GM11168 (cell line): ENCODE measurements at regions not wholly inside any gene's neighbourhood (a gene's known extent, or its start where the extent isn't known, plus 50 kb on each side); places are given as distances from the start of the nearest gene placed in this dataset.

Experiments
- in situ Hi-C: fragments of 300-500 bp; cut with MboI; formaldehyde crosslinking; loops from one replicate; pipeline ENCODE4 v1.12.0; 2022; ENCODE audit warnings: low sequenced_read_pairs; ENCODE audit not compliant: unreplicated experiment

DNA sequence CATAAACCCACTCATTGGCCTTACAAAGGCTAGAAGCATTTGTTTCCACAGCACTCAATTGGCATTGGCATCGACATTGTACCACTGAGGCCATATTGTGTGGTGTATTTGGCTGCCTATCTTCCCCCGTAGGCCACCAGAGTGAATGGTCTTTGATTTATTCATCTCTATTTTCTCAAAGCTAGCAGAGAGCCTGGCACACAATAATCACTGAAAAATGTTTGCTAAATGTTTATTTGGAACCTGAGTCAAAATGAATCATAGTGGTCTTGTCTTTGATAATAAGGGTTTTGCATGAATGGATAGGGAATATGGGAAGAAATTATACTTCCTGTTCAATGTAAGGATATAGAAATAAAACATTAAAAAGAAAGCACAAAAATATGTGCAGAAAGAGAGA lies 107.3 kb upstream of the SLC8A1 start:
- in situ Hi-C loops: loop anchor here (10.0 kb wide), 1 partner anchor 634 kb away; no protein-coding TSS in a partner anchor

DNA sequence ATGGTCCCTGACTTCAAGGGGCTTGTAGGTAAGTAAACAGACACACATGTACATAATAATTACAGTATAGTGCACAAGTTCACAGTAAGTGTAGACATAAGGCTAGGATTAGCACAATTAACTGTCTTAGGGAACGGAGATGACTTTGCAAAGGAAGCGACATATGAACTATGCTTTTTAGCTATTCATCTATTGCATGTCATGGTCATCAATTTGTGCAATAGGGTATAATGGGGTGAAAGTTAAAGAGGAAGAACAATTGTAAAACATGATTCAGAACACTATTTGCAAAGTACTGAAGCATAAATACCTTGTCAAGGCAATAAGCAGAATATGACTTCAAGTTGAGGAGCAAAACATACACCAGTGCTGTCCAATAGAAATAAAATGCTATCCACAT lies 112.3 kb upstream of the SLC8A1 start:
- in situ Hi-C loops: no loop called here

DNA sequence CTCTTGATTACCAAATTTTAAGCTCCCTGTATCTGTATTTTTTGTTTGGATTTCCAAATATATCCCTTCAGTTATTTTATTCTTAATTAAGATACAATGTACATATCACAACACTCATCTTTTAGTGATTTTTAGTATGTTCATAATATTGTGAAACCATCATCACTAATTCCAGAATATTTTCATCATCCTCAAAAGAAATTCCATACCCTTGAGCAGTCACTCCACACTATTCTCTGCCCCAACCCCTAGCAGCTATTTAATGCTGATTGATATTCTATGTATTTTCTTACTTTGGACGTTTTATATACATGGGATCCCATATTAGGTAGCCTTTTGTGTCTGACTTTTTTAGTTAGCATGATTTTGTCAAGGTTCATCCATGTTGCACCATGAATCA lies 127.4 kb upstream of the SLC8A1 start:
- in situ Hi-C loops: no loop called here

DNA sequence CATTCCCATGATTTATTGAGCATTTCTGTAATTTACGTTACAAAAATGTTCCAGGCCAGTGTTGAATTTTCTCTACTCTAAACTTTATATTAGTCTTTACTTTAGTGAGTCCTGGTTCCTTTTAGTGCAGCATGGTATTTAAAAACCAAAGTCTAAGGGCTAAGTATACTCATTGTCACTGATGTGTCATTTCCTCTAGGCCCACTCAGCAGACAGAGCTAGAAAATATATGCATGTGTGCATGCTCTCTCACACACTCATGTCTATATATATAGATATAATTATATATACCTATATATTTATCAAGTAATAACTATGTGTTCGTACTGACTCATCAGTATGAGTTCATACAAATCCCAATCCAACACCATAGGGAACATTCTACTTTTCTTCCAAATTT lies 132.5 kb upstream of the SLC8A1 start:
- in situ Hi-C loops: no loop called here

DNA sequence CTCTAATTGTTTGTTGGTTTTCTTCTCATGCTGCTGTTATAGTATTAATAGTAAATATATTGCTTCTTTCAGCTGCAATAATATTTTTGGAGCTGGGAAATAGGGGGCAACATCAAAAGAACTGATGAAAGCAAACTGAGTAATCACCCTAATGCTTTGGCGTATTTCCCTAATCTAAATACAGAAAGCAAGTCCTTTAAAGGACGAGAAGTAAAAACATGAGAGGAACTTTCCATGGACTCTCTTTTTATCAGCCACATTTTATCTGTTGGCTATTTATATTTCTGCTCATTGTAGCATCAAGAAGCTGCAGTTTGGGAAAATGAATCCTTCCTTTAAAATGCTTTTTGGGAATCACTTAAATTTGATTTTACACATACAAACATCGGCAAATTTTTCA lies 139.9 kb upstream of the SLC8A1 start:
- in situ Hi-C loops: no loop called here

DNA sequence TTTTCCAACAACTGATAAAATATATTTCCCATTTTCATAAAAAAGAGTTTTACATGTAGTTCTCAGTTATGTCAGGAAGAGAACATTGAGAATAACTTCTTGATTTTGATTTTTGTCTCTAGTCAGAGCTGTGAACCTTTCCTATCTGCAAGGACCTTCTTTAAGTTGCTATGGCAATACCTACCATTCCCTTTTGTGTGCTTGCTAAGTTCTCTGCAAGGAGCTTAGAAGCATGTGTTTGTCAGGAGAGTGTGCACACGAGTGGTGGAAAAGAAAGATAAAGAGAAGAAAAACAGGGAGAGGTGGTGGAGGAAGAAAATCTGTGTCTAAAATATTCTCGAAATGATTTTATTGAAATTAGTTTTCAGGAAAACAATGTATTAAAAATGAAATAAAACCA lies 140.3 kb upstream of the SLC8A1 start:
- in situ Hi-C loops: no loop called here

DNA sequence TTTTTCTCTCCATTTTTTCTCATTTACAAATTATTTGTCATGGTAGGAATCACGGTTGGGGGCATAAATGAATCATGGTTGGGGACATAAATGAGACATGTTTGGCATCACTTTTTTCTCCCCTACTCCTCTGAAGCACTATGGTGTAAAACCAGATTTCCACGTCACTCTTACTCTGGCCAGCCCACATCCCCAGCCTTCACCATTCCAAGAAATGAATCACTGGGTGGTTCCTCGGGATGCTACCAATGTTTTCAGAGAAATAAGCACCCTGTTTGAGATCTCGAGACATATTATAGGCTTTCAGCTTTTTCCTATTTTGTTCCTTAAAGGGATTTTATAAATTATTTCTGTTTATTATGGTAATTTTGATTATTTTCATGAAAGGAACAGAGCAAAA lies 155.0 kb upstream of the SLC8A1 start:
- in situ Hi-C loops: no loop called here

DNA sequence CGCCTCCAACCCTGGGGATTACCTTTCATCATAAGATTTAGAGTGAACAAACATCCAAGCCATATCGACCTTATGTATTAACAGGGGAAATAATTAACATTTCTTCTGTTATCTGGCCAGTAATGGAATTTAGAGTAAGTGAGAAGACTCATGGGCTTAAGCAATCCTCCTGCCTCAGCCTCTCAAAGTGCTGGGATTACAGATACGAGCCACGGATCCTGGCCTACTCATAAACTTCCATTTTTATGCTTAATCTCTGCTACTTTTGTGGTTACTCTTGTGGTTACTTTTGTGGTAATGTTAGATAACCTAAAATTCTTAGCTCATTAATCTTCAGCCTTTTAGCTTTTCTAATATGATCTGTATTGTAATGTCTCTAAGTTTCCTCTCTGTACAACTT lies 159.3 kb upstream of the SLC8A1 start:
- in situ Hi-C loops: no loop called here

DNA sequence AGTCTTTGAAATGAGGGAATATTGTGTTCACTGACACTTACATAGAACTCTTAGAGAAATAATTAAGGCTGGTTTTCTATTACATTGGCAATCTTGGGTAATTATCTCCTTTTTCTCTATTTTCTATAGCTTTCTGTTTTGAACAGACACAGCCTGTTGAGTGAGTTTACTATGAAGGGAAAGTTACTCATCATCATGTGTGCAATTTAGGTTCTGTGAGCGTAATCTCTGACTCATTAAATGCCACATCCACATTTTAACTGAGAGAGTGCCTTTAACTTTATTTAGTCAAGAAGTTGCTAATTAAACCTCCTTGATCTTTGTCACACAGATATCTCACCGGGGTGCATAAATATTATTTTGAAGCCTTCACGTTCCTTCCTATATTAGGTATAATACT lies 174.0 kb upstream of the SLC8A1 start:
- in situ Hi-C loops: no loop called here

DNA sequence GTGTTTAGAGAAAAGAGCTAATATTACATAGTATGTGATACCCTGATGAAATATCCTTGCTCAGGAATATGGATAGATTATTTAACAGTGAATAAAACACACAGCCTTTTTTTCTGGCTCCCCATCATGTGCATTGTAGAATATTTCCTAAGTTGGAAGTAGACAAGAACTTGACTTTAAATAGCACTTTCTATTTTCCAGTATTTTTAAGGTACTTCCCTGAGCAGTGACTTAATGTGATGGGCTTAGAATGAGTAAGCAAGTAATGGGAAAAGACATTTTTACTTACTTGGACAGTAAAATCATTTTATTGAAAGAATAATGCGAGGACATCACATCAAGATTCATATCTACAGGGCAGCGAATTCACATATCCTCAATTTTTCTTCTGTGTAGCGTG lies 176.7 kb upstream of the SLC8A1 start:
- in situ Hi-C loops: no loop called here

DNA sequence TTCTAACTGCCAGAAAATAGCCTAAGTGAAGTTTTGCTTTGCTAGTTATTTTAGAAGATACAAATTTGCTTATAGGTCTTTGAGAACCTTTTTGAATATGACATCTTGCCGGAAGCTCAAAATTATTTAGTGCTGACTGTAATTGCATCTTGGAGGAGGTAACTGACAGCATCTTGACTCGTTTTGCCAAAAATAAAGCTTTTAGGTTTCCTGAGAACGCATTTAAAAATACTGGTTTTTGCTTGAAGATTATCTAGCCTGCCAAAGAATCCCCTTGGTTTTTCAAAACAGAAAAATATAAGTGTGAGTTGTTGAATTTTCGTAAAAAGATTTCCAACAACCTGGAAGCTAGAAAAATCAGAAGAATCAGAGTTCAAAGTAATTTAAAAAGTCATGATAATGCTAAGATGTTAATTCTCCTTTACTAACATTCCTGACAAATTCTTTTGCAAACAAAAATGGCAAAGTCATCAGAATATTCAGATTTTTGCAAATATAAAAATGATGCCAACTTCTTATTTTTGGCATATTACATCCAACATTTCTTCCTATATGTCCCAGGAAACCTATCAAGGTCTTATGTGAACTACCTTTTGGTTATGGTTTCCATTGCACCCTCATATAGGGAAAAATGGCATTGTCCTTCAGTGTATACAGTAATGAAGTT lies 178.0 kb upstream of the SLC8A1 start:
- in situ Hi-C loops: no loop called here

DNA sequence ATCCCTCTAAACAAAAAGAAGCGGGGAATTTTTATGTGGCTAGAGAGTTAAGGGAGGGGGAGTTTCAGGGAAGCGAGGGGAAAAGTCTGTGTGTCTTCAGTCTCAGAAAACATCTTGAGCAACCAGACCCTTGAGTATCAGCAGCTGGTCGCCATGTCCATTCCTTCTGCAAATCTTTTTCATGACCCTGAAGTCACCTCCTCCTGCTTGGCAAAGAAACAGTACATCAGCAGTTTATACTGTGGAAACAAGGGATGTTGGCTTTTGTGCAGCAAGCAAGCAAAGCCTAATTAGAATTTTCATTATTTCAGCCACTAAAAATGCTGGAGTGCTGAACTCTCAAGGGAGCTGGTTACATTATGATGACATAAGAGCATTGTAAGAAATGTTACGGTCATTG lies 187.4 kb upstream of the SLC8A1 start:
- in situ Hi-C loops: no loop called here

DNA sequence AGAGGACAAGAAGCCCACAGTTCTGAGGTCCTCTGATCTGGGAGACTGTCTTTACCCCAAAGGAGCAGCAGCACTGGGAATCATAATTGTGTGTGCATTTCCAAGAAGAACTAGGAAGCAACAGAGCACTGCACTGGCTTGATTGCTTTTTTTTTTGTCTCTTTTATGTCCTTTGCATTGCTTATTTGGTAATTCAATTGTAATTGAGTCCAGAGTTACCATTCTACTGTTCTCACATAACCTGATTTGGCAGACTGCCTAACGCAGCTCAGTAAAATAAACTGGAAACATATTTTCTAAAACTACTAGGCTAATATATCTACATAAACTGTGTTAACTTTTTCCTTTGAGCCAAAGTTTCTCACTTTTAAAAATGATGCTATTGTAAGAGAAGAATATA lies 190.3 kb upstream of the SLC8A1 start:
- in situ Hi-C loops: no loop called here

DNA sequence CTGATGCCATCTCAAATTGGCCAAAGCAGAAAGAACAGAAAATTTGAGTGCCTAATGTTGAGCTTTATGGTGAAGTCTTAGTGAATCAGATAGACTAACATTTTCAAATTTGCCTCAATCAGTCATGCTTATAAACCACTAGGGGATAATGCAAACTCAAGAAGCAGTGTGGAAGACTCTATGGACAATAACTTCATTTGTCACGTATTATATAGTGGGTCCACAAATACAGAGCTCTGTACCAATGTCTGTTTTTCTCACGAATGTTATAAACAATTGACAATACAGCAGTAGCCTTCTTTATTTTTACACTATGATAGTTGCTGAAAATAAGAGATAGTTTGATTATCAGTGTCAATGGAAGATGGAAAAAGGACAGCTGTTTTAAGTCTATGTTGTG lies 190.8 kb upstream of the SLC8A1 start:
- in situ Hi-C loops: no loop called here

DNA sequence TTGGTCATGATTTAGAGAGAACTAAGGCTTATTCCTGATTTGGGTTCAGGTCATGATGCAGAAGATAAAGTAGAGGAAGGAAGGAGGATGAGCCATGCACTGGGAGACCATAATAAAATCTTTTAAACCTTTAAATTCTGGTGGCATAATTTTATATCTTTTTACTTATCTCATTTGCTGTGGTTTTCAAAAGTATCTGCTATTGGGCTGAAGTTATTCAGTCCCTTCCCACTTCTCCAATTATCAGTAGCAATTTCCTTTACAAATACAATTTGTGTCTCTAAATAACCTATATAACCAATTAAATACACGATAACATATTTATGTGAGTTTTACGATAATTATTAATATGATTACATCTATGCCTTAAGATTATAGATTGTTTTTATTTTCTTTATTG lies 194.8 kb upstream of the SLC8A1 start:
- in situ Hi-C loops: no loop called here

DNA sequence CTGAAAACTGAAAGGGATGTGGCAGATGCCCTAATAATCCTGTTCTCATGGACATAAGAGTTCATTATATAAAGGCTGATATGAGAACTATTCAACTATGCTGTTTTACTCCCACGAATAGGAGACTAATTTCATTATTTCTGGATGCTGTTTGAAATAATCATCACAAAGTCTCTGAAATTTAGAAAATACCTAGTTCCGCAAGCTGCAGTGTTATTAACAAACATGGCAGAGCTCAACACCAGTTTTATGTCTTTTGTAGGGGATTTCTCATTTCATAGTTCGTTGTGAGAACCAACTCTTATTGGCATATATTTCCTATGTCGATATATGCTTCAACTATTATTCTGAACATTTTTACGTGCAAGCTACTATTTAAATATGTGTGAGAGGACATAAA lies 200.3 kb upstream of the SLC8A1 start:
- in situ Hi-C loops: no loop called here

DNA sequence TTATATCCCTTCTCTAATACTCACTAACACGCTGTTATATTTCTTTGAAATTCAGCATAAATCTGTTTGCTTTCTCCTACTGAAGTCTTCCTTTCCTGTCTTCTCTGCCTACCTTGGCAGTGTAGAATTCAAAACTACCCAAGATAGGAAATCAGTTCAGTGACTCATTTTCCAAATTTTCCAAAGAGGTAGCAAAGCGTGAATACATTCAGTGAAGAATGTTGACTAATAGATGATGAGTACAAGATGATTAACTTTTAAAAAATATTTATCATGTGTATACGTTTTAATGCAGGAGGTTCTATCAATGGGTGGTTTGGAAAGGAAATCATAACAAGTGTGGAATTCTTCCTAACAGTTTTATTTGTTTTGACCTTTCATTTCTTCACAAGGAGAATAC lies 201.9 kb upstream of the SLC8A1 start:
- in situ Hi-C loops: no loop called here

DNA sequence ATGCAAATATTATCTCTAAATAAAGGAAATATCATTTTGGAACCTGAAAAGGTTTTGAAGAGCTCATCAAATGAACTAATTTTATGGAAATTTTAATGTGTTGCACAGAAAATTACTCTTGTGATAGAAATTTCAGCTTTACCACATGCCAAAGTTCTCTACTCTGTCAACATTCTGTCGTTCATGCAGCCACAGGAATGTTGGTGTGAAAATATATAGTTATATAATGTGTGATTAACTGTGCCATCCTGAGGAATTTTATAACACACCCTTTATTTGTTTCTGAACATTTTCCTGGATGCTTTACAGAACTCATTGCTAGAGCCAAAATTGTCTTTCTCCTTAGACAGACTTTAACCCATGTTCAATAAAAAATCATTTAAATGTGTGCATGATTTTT lies 202.5 kb upstream of the SLC8A1 start:
- in situ Hi-C loops: no loop called here

DNA sequence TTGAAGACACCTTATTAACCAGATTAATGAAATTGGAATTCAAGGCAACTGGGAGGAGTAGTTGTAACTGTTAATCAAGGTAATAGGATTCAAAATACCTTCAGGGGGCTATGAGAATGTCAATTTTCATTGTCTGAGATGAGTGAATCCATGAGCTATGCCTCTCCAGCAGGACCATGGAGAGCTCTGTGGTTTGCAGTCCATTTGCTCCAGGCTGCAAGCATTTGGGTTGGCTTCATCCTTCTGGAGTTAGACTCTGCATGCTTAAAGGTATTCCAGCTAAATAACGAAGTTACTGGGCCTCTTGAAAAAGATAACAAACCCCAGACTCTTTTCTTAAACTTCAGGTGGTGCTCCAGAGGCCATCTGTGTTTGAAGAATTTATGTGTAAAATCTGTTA lies 207.1 kb upstream of the SLC8A1 start:
- in situ Hi-C loops: no loop called here

DNA sequence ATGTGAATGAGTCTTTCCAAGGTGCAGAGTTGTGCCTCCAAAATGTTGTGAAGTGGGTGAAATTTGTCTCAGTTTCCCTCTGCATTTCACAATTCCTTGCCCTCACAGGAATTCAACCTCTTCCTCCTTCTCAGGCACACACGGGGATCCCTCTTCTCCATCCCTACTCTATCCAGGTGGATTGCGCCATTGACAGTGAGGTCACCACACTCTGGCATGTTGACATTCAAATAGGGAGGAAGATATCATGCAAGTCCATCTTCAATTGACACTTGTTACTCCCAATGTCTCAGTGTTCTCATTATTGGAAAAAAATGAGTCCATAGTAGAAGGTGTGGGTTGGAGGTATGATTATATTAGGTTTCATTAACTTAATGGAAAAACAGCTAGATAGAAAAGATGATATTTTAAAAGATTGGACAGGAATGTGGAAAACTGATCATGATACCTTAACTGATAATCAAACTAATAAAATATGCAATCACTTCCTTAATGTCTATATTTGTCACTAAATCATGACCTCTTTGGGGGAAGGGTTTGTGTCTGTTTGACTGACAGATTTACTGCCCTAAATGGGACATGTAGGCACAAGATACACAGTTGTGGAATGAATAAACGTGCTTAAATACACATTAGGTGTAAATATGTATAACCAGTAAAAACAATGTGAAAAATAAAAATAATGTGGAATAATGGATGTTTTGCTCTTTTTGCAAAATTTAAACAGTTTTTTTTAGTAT lies 213.8 kb upstream of the SLC8A1 start:
- in situ Hi-C loops: no loop called here

DNA sequence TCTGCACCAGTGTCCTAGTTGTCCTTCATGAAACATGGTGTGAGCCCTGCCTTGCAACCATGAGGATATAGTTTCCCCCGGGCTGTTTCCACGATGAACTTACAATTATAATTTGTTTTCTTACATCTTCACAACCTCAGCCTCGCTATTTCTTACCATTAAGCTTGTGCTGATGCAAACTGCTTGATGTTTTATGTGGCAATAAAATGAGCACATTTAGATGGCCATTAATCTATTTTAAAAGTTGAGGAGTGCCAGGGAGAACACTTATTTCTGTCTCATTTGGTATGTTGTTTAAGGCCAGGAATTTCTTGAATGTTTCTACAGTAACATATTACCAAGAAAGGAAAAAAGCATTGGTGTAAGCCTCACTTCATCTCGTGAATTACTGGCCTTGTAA lies 214.5 kb upstream of the SLC8A1 start:
- in situ Hi-C loops: no loop called here

DNA sequence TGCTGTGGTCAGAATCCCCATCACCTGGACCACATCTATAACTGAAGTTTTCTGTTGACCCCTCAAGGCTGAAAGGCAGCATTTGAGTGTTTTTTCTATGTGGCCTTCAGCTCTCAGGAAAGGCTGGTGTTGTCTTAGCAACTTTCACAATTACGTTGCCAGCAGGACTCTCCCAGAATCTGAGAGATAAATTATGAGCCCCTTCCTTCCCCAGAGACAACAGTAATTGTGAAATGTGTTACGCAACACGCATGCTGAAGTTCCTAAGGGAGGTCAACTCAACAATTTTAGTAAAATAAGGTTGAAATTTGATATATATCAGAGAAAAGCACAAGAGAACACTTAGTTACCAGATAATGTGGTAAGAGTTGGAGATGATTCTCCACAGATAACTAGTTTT lies 216.5 kb upstream of the SLC8A1 start:
- in situ Hi-C loops: no loop called here
